ENCODE measurements at regions not wholly inside any gene's neighbourhood (a gene's known extent, or its start where the extent isn't known, plus 50 kb on each side); places are given as distances from the start of the nearest gene placed in this dataset.
"Not testable (repeated sequence)": the region's sequence is repeated elsewhere in the genome, so short reads cannot be mapped to it uniquely, and the experiment has no call there.

GRCh38 chr2:19089476-19089875, 268.9 kb downstream of the OSR1 start:
- DNase-seq = not testable (repeated sequence)

- no peak for DNase-seq
Measured at GRCh38 chr2:19086231-19086651, 272.2 kb downstream of the OSR1 start.

- no peak for DNase-seq
Measured at GRCh38 chr2:19078709-19079108, 279.7 kb downstream of the OSR1 start.

GRCh38 chr2:19073522-19073921, 284.9 kb downstream of the OSR1 start:
- no peak for DNase-seq

GRCh38 chr2:19072161-19072560, 286.3 kb downstream of the OSR1 start:
- DNase-seq = no peak

- no peak for DNase-seq
Measured at GRCh38 chr2:19070886-19071285, 287.5 kb downstream of the OSR1 start.

- DNase-seq = no peak
Measured at GRCh38 chr2:19068206-19068605, 290.2 kb downstream of the OSR1 start.

- DNase-seq = no peak
Measured at GRCh38 chr2:19062370-19062769, 296.1 kb downstream of the OSR1 start.

GRCh38 chr2:19059076-19059475, 299.3 kb downstream of the OSR1 start:
- DNase-seq = no peak

- DNase-seq = no peak
Measured at GRCh38 chr2:19051203-19051831, 307.1 kb downstream of the OSR1 start.

- DNase-seq = no peak
Measured at GRCh38 chr2:19050354-19050753, 308.1 kb downstream of the OSR1 start.

- DNase-seq = no peak
Measured at GRCh38 chr2:19048593-19049266, 309.7 kb downstream of the OSR1 start.

GRCh38 chr2:19046986-19047780, 311.2 kb downstream of the OSR1 start:
- no peak for DNase-seq

GRCh38 chr2:19045151-19045550, 313.3 kb downstream of the OSR1 start:
- DNase-seq = no peak

- no peak for DNase-seq
Measured at GRCh38 chr2:19043893-19044292, 314.5 kb downstream of the OSR1 start.

GRCh38 chr2:19041434-19042041, 316.9 kb downstream of the OSR1 start:
- DNase-seq = no peak

- DNase-seq = no peak
Measured at GRCh38 chr2:19038071-19039015, 320.1 kb downstream of the OSR1 start.

- no peak for DNase-seq
Measured at GRCh38 chr2:19036091-19036490, 322.3 kb downstream of the OSR1 start.

- DNase-seq = no peak
Measured at GRCh38 chr2:19035238-19035637, 323.2 kb downstream of the OSR1 start.

GRCh38 chr2:19033240-19033639, 325.2 kb downstream of the OSR1 start:
- DNase-seq = no peak

- DNase-seq = no peak
Measured at GRCh38 chr2:19031642-19032041, 326.8 kb downstream of the OSR1 start.

GRCh38 chr2:19029655-19030054, 328.8 kb downstream of the OSR1 start:
- DNase-seq = no peak
